Esophagus squamous epithelium (tissue), 5 donors: ENCODE measurements at regions not wholly inside any gene's neighbourhood (a gene's known extent, or its start where the extent isn't known, plus 50 kb on each side); places are given as distances from the start of the nearest gene placed in this dataset.
A peak's percentile ranks its signal among the peaks of the same experiment; 100 is the strongest.

ENCODE experiments used
- DNase-seq: peaks from one replicate; lab custom pipeline; 2025; lab: John Stamatoyannopoulos, UW
- H3K27ac ChIP-seq, 4 donors: fragments of 200-600 bp; sonication (generic); one replicate each; pipeline ENCODE4 v1.5.1; 2016 to 2019; ENCODE audit warnings: mild to moderate bottlenecking in 1 of 4
- H3K27me3 ChIP-seq, 4 donors: fragments of 200-600 bp; sonication (generic); 1 replicate in 3 of 4; 2 replicates in 1 of 4; pipeline versions ENCODE4 v1.5.1 to v1.6.0; 2017 to 2021; ENCODE audit warnings: antibody characterized with exemption in 1 of 4
- H3K36me3 ChIP-seq, 3 donors: fragments of 200-600 bp; sonication (generic); one replicate each; pipeline ENCODE4 v1.5.1; 2016 to 2019
- H3K4me1 ChIP-seq, 3 donors: fragments of 200-600 bp; sonication (generic); one replicate each; pipeline ENCODE4 v1.5.1; 2017 to 2019
- H3K4me3 ChIP-seq, 4 donors: fragments of 200-600 bp; sonication (generic); 1 replicate in 3 of 4; 2 replicates in 1 of 4; pipeline ENCODE4 v1.5.1; 2016 to 2019; ENCODE audit warnings: mild to moderate bottlenecking in 2 of 4, moderate library complexity in 1 of 4
- H3K9me3 ChIP-seq, 3 donors: fragments of 200-600 bp; sonication (generic); one replicate each; pipeline ENCODE4 v1.5.1; 2016 to 2019
- POLR2A ChIP-seq, 4 donors: fragments of 450-650 bp; IDR thresholded peaks; one replicate each; pipeline ENCODE4 v1.6.1; 2017; ENCODE audit warnings: antibody characterized with exemption in 4 of 4, mild to moderate bottlenecking in 4 of 4, moderate library complexity in 3 of 4
- WGBS, 2 donors: methylation state at CpG; one replicate each; pipeline ENCODE4 v1.1.5; 2018; 5-methylcytosine and 5-hydroxymethylcytosine counted together
- intact Hi-C: fragments of 100-400 bp; cut with DNase I; formaldehyde crosslinking; loops from one replicate; pipeline ENCODE4 v1.15.0; 2022
- TF ChIP-seq, protein P1 (sequence below), 6 experiments: fragments of 450-650 bp in 4 of 6; fragments of 200-600 bp in 2 of 6; sonication (generic) in 2 of 6; IDR thresholded peaks; one replicate each; pipeline ENCODE4 v1.5.1; 2016 to 2019; ENCODE audit warnings: antibody characterized with exemption in 6 of 6, mild to moderate bottlenecking in 4 of 6, moderate library complexity in 4 of 6
- donor health status: DM: yes; HTN: yes; CAD: no.

- H3K9me3 ChIP-seq = no peaks in the 10 kb centered on the region
- peaks cover 0 to 14% (median 2%) of the 10 kb centered on the region in 3 donors for H3K4me1 ChIP-seq
- no peaks in the 10 kb centered on the region for H3K36me3 ChIP-seq
- no peak overlapping the region for H3K4me3 ChIP-seq
- 58 to 62% methylated on average over 3 of the region's 3 CpGs for WGBS, 2 donors
- intact Hi-C loops = no loop called here
- TF ChIP-seq, protein P1, sequence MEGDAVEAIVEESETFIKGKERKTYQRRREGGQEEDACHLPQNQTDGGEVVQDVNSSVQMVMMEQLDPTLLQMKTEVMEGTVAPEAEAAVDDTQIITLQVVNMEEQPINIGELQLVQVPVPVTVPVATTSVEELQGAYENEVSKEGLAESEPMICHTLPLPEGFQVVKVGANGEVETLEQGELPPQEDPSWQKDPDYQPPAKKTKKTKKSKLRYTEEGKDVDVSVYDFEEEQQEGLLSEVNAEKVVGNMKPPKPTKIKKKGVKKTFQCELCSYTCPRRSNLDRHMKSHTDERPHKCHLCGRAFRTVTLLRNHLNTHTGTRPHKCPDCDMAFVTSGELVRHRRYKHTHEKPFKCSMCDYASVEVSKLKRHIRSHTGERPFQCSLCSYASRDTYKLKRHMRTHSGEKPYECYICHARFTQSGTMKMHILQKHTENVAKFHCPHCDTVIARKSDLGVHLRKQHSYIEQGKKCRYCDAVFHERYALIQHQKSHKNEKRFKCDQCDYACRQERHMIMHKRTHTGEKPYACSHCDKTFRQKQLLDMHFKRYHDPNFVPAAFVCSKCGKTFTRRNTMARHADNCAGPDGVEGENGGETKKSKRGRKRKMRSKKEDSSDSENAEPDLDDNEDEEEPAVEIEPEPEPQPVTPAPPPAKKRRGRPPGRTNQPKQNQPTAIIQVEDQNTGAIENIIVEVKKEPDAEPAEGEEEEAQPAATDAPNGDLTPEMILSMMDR (IDR thresholded peaks at IDR 0.05) = no peak
- TF ChIP-seq POLR2A (IDR thresholded peaks at IDR 0.05) = no peak
- no peaks in the 10 kb centered on the region for H3K27me3 ChIP-seq
- H3K27ac ChIP-seq = no peak overlapping the region
- DNase-seq = no peak
These were observed 144.0 kb upstream of the IRF2BP2 start for GRCh38 chr1:234753979-234754378.

DNA sequence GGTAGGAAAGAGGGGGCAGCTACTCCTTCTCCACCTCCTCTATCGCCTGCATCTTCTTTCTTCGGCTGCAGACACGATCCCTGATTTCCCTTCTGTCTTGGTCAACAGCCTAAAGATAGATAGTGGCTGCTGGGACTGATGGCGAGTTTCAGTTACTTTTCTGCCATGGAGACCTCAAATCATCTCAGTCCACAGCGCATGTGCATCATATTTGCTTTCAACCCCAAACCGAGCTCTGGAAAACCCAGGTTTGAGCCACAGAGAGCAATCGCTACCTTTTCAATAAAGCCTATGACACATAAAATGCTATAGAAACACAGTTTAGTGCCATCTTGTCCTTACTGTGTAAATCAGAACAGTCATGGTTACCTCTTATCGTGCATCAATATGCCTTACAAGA, 142.9 kb upstream of the IRF2BP2 start:
- DNase-seq = no peak
- TF ChIP-seq, protein P1 (IDR thresholded peaks at IDR 0.05) = no peak
- TF ChIP-seq POLR2A (IDR thresholded peaks at IDR 0.05) = no peak
- H3K27ac ChIP-seq = no peak overlapping the region
- H3K27me3 ChIP-seq = no peaks in the 10 kb centered on the region
- WGBS, 2 donors = 88 to 89% methylated on average over 8 of the region's 8 CpGs
- peaks cover 0 to 14% (median 2%) of the 10 kb centered on the region in 3 donors for H3K4me1 ChIP-seq
- H3K36me3 ChIP-seq = no peaks in the 10 kb centered on the region
- intact Hi-C loops = no loop called here
- no peaks in the 10 kb centered on the region for H3K9me3 ChIP-seq
- H3K4me3 ChIP-seq = no peak overlapping the region

DNA sequence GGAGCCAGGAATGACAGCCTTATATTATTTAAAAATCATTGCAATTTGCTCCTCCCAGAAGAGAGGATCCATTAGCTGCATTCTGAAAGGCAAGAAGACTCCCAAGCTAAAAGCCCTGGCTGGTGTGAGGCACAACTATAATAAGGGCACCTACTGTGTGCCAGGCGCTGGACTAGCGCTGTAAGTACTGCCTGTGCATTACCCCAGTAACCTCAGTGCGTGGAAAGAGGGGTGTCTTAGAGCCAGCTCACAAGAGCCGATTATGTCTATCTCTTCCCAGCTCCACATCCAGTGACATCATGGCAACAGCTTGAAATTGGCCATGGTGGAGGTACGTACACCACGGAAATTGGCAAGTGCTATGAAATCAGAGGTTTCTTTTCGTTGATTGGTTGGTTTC, 141.7 kb upstream of the IRF2BP2 start:
- Histone ChIP-seq H3K9me3 (no peaks in the 10 kb centered on the region), H3K4me3 (no peak overlapping the region), H3K27ac (peak overlapping the region in 3 of 4 donors; percentile 17 to 37 (median 32)), H3K36me3 (no peaks in the 10 kb centered on the region), H3K27me3 (no peaks in the 10 kb centered on the region), H3K4me1 (peaks cover 3 to 22% (median 8%) of the 10 kb centered on the region in 3 donors)
- DNase-seq = no peak
- 89 to 90% methylated on average over 4 to 7 of the region's 7 CpGs for WGBS, 2 donors
- intact Hi-C loops = no loop called here
- TF ChIP-seq, protein P1 (IDR thresholded peaks at IDR 0.05) = no peak
- no peak for TF ChIP-seq POLR2A (IDR thresholded peaks at IDR 0.05)

DNA sequence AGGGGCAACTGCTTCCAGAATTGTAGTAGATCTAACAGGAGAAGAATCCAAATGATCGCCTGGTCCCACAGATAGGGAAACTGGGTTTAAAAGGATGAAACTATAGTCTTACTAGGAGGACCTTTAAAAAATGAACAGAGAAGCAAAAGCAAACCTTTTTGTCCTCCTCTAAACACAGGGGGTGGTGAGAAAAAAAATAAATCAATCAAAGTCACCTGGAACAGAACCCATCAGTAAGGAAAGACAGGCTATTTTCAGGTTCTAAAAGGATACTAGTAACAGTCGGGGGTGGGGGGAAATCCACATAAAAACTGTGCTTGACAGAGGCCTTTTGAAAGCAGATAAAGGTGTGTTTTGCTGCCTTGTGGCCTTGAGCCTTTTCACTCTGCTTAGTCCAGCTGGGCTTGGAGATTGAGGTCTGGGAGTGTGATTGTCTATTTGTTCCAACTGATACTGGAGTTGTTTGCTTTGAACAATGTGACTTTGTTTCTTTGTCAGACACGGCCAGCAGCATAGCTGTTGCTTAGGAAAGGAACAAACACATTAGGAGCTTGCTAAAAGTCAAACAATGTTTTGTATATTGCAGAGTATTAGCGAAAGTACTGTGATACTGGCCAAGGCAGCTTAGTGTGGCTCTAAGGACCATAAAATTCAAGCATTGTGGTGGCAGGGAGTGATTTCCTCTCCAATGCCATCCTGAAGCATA, 141.1 kb upstream of the IRF2BP2 start:
- no peak for DNase-seq
- Histone ChIP-seq H3K9me3 (no peaks in the 10 kb centered on the region), H3K36me3 (no peaks in the 10 kb centered on the region), H3K27me3 (no peaks in the 10 kb centered on the region), H3K4me3 (no peak overlapping the region), H3K4me1 (peaks cover 9 to 25% (median 14%) of the 10 kb centered on the region in 3 donors), H3K27ac (peak overlapping the region in 3 of 4 donors; percentile 17 to 37 (median 32))
- TF ChIP-seq, protein P1 (IDR thresholded peaks at IDR 0.05) = no peak
- no peak for TF ChIP-seq POLR2A (IDR thresholded peaks at IDR 0.05)
- intact Hi-C loops = no loop called here
- 64 to 69% methylated on average over 4 of the region's 4 CpGs for WGBS, 2 donors

GRCh38 chr1:234748713-234749112, 138.7 kb upstream of the IRF2BP2 start:
- peaks cover 9 to 33% (median 21%) of the 10 kb centered on the region in 3 donors for H3K4me1 ChIP-seq
- H3K27me3 ChIP-seq = no peaks in the 10 kb centered on the region
- no peaks in the 10 kb centered on the region for H3K9me3 ChIP-seq
- H3K36me3 ChIP-seq = no peaks in the 10 kb centered on the region
- TF ChIP-seq, protein P1 (IDR thresholded peaks at IDR 0.05) = no peak
- no peak for TF ChIP-seq POLR2A (IDR thresholded peaks at IDR 0.05)
- intact Hi-C loops = no loop called here
- no peak for DNase-seq
- no peak overlapping the region for H3K4me3 ChIP-seq
- 100% methylated on average over 1 of the region's 1 CpG for WGBS, 2 donors
- no peak overlapping the region for H3K27ac ChIP-seq
